HCT116 (cell line): ENCODE measurements at regions not wholly inside any gene's neighbourhood (a gene's known extent, or its start where the extent isn't known, plus 50 kb on each side); places are given as distances from the start of the nearest gene placed in this dataset.

Source experiments
- ATAC-seq: fragments of 200-7000 bp; cut with Tn5 transposase; 2 replicates; pipeline ENCODE4 v1.9.1; 2020; ENCODE audit warnings: mild to moderate bottlenecking, moderate library complexity
- BruUV-seq: library from RNA; stranded (reverse); fragments of 400-500 nt; replicated peaks from 2 replicates; lab custom pipeline; 2021; lab: Mats Ljungman, UMichigan
- CTCF ChIA-PET: fragments of 300-600 bp; sonication (Branson Sonifier 250); formaldehyde crosslinking; loops from one replicate; lab custom pipeline; 2021; ENCODE audit warnings: antibody characterized with exemption; lab: Charles Lee
- POLR2A ChIA-PET: fragments of 300-600, 350-600 bp; sonication (Branson Sonifier 250); formaldehyde crosslinking; loops from one replicate; lab custom pipeline; 2021; ENCODE audit warnings: antibody characterized with exemption; lab: Charles Lee
- RAD21 ChIA-PET, 2 experiments: fragments of 300-600 bp; sonication (Branson Sonifier 250); formaldehyde crosslinking; loops; one replicate each; lab custom pipeline; 2023; ENCODE audit warnings: low total read pairs in 2 of 2; ENCODE audit not compliant: uncharacterized antibody in 2 of 2, unreplicated experiment in 2 of 2, low non-redundant PET in 1 of 2; lab: Charles Lee
- DNase-seq: peaks from one replicate; pipeline ENCODE4 v3.0.0-alpha.2; 2010; ENCODE audit warnings: low read depth, low spot score
- H2AFZ ChIP-seq: fragments of 200-600 bp; shearing (Covaris generic), sonication (generic); 2 replicates; pipeline ENCODE4 v1.6.1; 2017; ENCODE audit warnings: low read depth, mixed run types, mixed read lengths, antibody characterized with exemption, low read length; ENCODE audit not compliant: poor library complexity, severe bottlenecking
- H3K27ac ChIP-seq: 2 replicates; pipeline ENCODE4 v1.5.1; 2012; ENCODE audit warnings: low read depth, low read length
- H3K27me3 ChIP-seq: fragments of 200-600 bp; sonication (generic); 2 replicates; pipeline ENCODE4 v1.6.1; 2016; ENCODE audit warnings: mixed run types, low read length, mixed read lengths; ENCODE audit not compliant: insufficient read depth
- H3K36me3 ChIP-seq, 2 experiments: fragments of 200-500 bp in 1 of 2; fragments of 200-600 bp in 1 of 2; sonication (Bioruptor generic) in 1 of 2; sonication (generic) in 1 of 2; 2 replicates each; pipeline versions ENCODE4 v1.5.1 to v1.6.1; 2014 to 2016; ENCODE audit warnings: low read length in 2 of 2, inconsistent platforms in 1 of 2, mixed read lengths in 1 of 2, mixed run types in 1 of 2; ENCODE audit not compliant: insufficient read depth in 2 of 2, control insufficient read depth in 1 of 2
- H3K4me1 ChIP-seq, 2 experiments: fragments of 200-600 bp in 1 of 2; sonication (generic) in 1 of 2; 2 replicates each; pipeline versions ENCODE4 v1.5.1 to v1.6.1; 2012 to 2017; ENCODE audit warnings: low read length in 2 of 2, inconsistent platforms in 1 of 2, mild to moderate bottlenecking in 1 of 2, mixed read lengths in 1 of 2, mixed run types in 1 of 2, moderate library complexity in 1 of 2; ENCODE audit not compliant: insufficient read depth in 2 of 2, control insufficient read depth in 1 of 2
- H3K4me2 ChIP-seq: fragments of 200-600 bp; sonication (generic); 2 replicates; pipeline ENCODE4 v1.6.1; 2017; ENCODE audit warnings: mixed run types, low read length, mixed read lengths
- H3K4me3 ChIP-seq, 2 experiments: fragments of 200-600 bp in 1 of 2; sonication (generic) in 1 of 2; replicated peaks in 1 of 2; 2 replicates each; pipeline ENCODE4 v1.5.1; 2011 to 2016; ENCODE audit warnings: low read length in 2 of 2, control low read depth in 1 of 2, low read depth in 1 of 2, mild to moderate bottlenecking in 1 of 2, mixed read lengths in 1 of 2, mixed run types in 1 of 2
- H3K79me2 ChIP-seq: fragments of 200-600 bp; sonication (generic); 2 replicates; pipeline ENCODE4 v1.6.1; 2017; ENCODE audit warnings: mild to moderate bottlenecking, mixed run types, low read length, moderate library complexity, mixed read lengths; ENCODE audit not compliant: insufficient read depth
- H3K9ac ChIP-seq: fragments of 200-600 bp; sonication (generic); 2 replicates; pipeline ENCODE4 v1.6.1; 2016; ENCODE audit warnings: low read length, mixed read lengths
- H3K9me2 ChIP-seq: fragments of 200-600 bp; sonication (generic), shearing (Covaris generic); 2 replicates; pipeline ENCODE4 v1.6.1; 2017; ENCODE audit warnings: mixed run types, mild to moderate bottlenecking, moderate library complexity; ENCODE audit not compliant: insufficient read depth
- H3K9me3 ChIP-seq, 2 experiments: fragments of 200-500 bp in 1 of 2; fragments of 200-600 bp in 1 of 2; sonication (Bioruptor generic) in 1 of 2; sonication (generic) in 1 of 2; 2 replicates each; pipeline ENCODE4 v1.6.1; 2014 to 2017; ENCODE audit warnings: low read length in 2 of 2, mixed read lengths in 2 of 2, inconsistent platforms in 1 of 2, low read depth in 1 of 2, mild to moderate bottlenecking in 1 of 2, mixed run types in 1 of 2, moderate library complexity in 1 of 2; ENCODE audit not compliant: control insufficient read depth in 1 of 2, insufficient read depth in 1 of 2
- H4K20me1 ChIP-seq: fragments of 200-600 bp; sonication (generic), shearing (Covaris generic); 2 replicates; pipeline ENCODE4 v1.6.1; 2017; ENCODE audit warnings: mixed run types, mild to moderate bottlenecking, moderate library complexity; ENCODE audit not compliant: insufficient read depth
- CBX3 ChIP-seq: IDR thresholded peaks from 2 replicates; pipeline ENCODE4 v1.6.1; 2012; ENCODE audit warnings: low read depth
- CEBPB ChIP-seq: IDR thresholded peaks from 2 replicates; pipeline ENCODE4 v1.6.1; 2012; ENCODE audit warnings: low read depth
- EGR1 ChIP-seq: IDR thresholded peaks from 2 replicates; pipeline ENCODE4 v1.6.1; 2012; ENCODE audit warnings: low read depth
- ELF1 ChIP-seq: IDR thresholded peaks from 2 replicates; pipeline ENCODE4 v1.6.1; 2012; ENCODE audit warnings: low read depth, borderline replicate concordance
- EZH2 ChIP-seq: fragments of 200-600 bp; sonication (generic); IDR thresholded peaks from 2 replicates; pipeline ENCODE4 v1.6.1; 2017; ENCODE audit warnings: antibody characterized with exemption, mixed run types
- EZH2phosphoT487 ChIP-seq: fragments of 200-600 bp; IDR thresholded peaks from 2 replicates; pipeline ENCODE4 v1.6.1; 2018; ENCODE audit warnings: antibody characterized with exemption, borderline replicate concordance
- JUND ChIP-seq: IDR thresholded peaks from 2 replicates; pipeline ENCODE4 v1.6.1; 2012
- POLR2A ChIP-seq: IDR thresholded peaks from 2 replicates; pipeline ENCODE4 v1.7.0; 2011; ENCODE audit warnings: borderline replicate concordance; ENCODE audit not compliant: insufficient read depth, insufficient read length; ENCODE audit errors: extremely low read depth
- SP1 ChIP-seq: IDR thresholded peaks from 2 replicates; pipeline ENCODE4 v1.6.1; 2012; ENCODE audit warnings: low read depth
- SRF ChIP-seq: IDR thresholded peaks from 2 replicates; pipeline ENCODE4 v1.6.1; 2012; ENCODE audit warnings: low read depth
- TCF7L2 ChIP-seq: IDR thresholded peaks from 2 replicates; pipeline ENCODE4 v1.7.0; 2011; ENCODE audit warnings: borderline replicate concordance, inconsistent platforms; ENCODE audit not compliant: insufficient read depth, insufficient read length; ENCODE audit errors: extremely low read depth
- YY1 ChIP-seq: IDR thresholded peaks from 2 replicates; pipeline ENCODE4 v1.6.1; 2011; ENCODE audit warnings: low read length, low read depth, moderate library complexity, mild to moderate bottlenecking; ENCODE audit not compliant: insufficient replicate concordance; ENCODE audit errors: extremely low read depth
- ZFX ChIP-seq: fragments of 450-650 bp; IDR thresholded peaks from 2 replicates; pipeline ENCODE4 v1.6.1; 2017
- ZNF274 ChIP-seq: fragments of 200-500 bp; sonication (Bioruptor generic); IDR thresholded peaks from 2 replicates; pipeline ENCODE4 v1.6.1; 2014; ENCODE audit warnings: mild to moderate bottlenecking, low read depth, low read length, inconsistent platforms
- intact Hi-C: fragments of 100-400 bp; cut with micrococcal nuclease; formaldehyde crosslinking; loops from 2 replicates; pipeline ENCODE4 v1.10.0; 2022
- TF ChIP-seq, protein P1 (sequence below): IDR thresholded peaks from 2 replicates; pipeline ENCODE4 v1.6.1; 2011; ENCODE audit warnings: mild to moderate bottlenecking, low read length, moderate library complexity; ENCODE audit not compliant: insufficient replicate concordance; ENCODE audit errors: extremely low read depth
- TF ChIP-seq, protein P2 (sequence below): IDR thresholded peaks from 2 replicates; pipeline ENCODE4 v1.6.1; 2012
- TF ChIP-seq, protein P3 (sequence below), 3 experiments: fragments of 200-600 bp in 1 of 3; sonication (generic) in 1 of 3; IDR thresholded peaks in 2 of 3; conservative IDR thresholded peaks in 1 of 3; 2 replicates each; pipeline ENCODE4 v1.5.1; 2012 to 2017; ENCODE audit warnings: low read depth in 2 of 3, low read length in 2 of 3, antibody characterized with exemption in 1 of 3, borderline replicate concordance in 1 of 3, control low read depth in 1 of 3, mild to moderate bottlenecking in 1 of 3, mixed read lengths in 1 of 3, mixed run types in 1 of 3, moderate library complexity in 1 of 3; ENCODE audit not compliant: insufficient read depth in 1 of 3
- TF ChIP-seq, protein P4 (sequence below): IDR thresholded peaks from 2 replicates; pipeline ENCODE4 v1.6.1; 2012
- TF ChIP-seq, protein P5 (sequence below): IDR thresholded peaks from 2 replicates; pipeline ENCODE4 v1.6.1; 2012; ENCODE audit warnings: low read depth

DNA sequence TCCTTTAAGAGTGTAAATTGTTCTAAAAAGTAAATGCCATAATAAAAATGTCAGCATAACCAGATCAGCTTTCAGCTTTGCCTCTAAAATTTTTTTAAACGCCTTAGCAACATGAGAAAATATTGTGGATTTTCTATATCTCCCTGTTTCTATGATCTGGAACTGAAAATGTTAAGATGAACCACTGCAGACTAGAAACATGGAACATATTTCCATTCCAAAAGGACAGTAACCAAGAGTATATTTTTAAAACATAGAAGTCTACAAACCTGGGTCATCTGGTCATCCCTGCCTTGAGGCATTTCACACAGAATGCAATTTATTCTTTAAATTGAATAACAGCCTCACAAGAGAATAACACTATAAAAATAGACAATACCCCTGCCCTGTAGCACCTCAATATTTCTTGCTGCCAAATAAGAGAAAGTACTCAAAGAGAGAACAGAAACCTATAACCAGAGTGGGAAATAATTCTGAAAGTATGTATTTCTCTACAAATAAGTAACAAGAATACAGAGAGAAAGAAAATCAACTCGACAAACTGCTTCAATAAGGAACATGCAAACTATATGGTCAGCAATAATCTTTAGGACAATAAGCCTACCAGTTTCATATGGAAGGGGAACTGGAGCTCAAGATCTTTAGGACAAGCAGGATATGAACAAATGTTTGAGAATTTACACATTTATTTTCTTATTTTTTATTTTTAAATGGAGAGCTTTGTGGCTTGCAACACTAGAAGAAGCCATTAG lies 949.0 kb downstream of the EPHA3 start:
- Histone ChIP-seq H3K4me1 (no peaks in the 10 kb centered on the region), H3K4me2 (no peak overlapping the region), H3K9me3 (peaks cover 0 to 15% of the 10 kb centered on the region in 2 experiments; a peak in 2 of 4 replicates), H3K79me2 (no peaks in the 10 kb centered on the region), H3K27ac (no peak overlapping the region), H3K9me2 (no peaks in the 10 kb centered on the region), H3K4me3 (no peak overlapping the region), H2AFZ (no peak overlapping the region), H3K9ac (no peak overlapping the region), H3K36me3 (no peaks in the 10 kb centered on the region), H3K27me3 (no peaks in the 10 kb centered on the region), H4K20me1 (no peaks in the 10 kb centered on the region)
- ChIA-PET POLR2A (no interaction called here), CTCF (no interaction called here), RAD21 (no interaction called here)
- intact Hi-C loops, result no loop called here
- DNase-seq (no peak), ATAC-seq (no peak)
- BruUV-seq, result no TSS peak
- TF ChIP-seq SP1 (no peak), ZFX (no peak), ELF1 (no peak), EGR1 (no peak), SRF (no peak), EZH2phosphoT487 (no peak), CBX3 (no peak), EZH2 (no peak), ZNF274 (no peak), TCF7L2 (no peak), CEBPB (no peak), JUND (no peak), POLR2A (no peak), YY1 (no peak)
- TF ChIP-seq, protein P1, sequence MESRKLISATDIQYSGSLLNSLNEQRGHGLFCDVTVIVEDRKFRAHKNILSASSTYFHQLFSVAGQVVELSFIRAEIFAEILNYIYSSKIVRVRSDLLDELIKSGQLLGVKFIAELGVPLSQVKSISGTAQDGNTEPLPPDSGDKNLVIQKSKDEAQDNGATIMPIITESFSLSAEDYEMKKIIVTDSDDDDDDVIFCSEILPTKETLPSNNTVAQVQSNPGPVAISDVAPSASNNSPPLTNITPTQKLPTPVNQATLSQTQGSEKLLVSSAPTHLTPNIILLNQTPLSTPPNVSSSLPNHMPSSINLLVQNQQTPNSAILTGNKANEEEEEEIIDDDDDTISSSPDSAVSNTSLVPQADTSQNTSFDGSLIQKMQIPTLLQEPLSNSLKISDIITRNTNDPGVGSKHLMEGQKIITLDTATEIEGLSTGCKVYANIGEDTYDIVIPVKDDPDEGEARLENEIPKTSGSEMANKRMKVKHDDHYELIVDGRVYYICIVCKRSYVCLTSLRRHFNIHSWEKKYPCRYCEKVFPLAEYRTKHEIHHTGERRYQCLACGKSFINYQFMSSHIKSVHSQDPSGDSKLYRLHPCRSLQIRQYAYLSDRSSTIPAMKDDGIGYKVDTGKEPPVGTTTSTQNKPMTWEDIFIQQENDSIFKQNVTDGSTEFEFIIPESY, result no peak
- TF ChIP-seq, protein P2, sequence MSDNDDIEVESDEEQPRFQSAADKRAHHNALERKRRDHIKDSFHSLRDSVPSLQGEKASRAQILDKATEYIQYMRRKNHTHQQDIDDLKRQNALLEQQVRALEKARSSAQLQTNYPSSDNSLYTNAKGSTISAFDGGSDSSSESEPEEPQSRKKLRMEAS, result no peak
- TF ChIP-seq, protein P3, sequence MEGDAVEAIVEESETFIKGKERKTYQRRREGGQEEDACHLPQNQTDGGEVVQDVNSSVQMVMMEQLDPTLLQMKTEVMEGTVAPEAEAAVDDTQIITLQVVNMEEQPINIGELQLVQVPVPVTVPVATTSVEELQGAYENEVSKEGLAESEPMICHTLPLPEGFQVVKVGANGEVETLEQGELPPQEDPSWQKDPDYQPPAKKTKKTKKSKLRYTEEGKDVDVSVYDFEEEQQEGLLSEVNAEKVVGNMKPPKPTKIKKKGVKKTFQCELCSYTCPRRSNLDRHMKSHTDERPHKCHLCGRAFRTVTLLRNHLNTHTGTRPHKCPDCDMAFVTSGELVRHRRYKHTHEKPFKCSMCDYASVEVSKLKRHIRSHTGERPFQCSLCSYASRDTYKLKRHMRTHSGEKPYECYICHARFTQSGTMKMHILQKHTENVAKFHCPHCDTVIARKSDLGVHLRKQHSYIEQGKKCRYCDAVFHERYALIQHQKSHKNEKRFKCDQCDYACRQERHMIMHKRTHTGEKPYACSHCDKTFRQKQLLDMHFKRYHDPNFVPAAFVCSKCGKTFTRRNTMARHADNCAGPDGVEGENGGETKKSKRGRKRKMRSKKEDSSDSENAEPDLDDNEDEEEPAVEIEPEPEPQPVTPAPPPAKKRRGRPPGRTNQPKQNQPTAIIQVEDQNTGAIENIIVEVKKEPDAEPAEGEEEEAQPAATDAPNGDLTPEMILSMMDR (IDR thresholded peaks at IDR 0.05 in 2 of 3, conservative IDR thresholded peaks at IDR 0.05 in 1 of 3; ENCODE audit: borderline replicate concordance in 1 of 3, insufficient read depth in 1 of 3, low read depth in 2 of 3, low read length in 2 of 3), result no peak
- TF ChIP-seq, protein P4, sequence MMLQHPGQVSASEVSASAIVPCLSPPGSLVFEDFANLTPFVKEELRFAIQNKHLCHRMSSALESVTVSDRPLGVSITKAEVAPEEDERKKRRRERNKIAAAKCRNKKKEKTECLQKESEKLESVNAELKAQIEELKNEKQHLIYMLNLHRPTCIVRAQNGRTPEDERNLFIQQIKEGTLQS, result no peak
- TF ChIP-seq, protein P5, sequence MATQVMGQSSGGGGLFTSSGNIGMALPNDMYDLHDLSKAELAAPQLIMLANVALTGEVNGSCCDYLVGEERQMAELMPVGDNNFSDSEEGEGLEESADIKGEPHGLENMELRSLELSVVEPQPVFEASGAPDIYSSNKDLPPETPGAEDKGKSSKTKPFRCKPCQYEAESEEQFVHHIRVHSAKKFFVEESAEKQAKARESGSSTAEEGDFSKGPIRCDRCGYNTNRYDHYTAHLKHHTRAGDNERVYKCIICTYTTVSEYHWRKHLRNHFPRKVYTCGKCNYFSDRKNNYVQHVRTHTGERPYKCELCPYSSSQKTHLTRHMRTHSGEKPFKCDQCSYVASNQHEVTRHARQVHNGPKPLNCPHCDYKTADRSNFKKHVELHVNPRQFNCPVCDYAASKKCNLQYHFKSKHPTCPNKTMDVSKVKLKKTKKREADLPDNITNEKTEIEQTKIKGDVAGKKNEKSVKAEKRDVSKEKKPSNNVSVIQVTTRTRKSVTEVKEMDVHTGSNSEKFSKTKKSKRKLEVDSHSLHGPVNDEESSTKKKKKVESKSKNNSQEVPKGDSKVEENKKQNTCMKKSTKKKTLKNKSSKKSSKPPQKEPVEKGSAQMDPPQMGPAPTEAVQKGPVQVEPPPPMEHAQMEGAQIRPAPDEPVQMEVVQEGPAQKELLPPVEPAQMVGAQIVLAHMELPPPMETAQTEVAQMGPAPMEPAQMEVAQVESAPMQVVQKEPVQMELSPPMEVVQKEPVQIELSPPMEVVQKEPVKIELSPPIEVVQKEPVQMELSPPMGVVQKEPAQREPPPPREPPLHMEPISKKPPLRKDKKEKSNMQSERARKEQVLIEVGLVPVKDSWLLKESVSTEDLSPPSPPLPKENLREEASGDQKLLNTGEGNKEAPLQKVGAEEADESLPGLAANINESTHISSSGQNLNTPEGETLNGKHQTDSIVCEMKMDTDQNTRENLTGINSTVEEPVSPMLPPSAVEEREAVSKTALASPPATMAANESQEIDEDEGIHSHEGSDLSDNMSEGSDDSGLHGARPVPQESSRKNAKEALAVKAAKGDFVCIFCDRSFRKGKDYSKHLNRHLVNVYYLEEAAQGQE, result no peak
